ENCODE measurements at regions not wholly inside any gene's neighbourhood (a gene's known extent, or its start where the extent isn't known, plus 50 kb on each side); places are given as distances from the start of the nearest gene placed in this dataset.

- TF ChIP-seq POLR2AphosphoS5 (IDR thresholded peaks at IDR 0.05) = no peak
- TF ChIP-seq EP300 (IDR thresholded peaks at IDR 0.05) = no peak
- TF ChIP-seq CTCF (IDR thresholded peaks at IDR 0.05) = no peak
- TF ChIP-seq POLR2A (IDR thresholded peaks at IDR 0.05) = no peak
- Histone ChIP-seq H3K9me3 (no peaks in the 10 kb centered on the region), H3K36me3 (no peaks in the 10 kb centered on the region), H3K4me3 (no peak overlapping the region), H3K4me1 (peaks cover 0 to 39% (median 16%) of the 10 kb centered on the region in 3 donors), H3K27me3 (no peaks in the 10 kb centered on the region), H3K27ac (no peak overlapping the region)
- no peak for ATAC-seq
Observed at GRCh38 chr17:69959283-69959682, 115.7 kb upstream of the KCNJ16 start.

- H3K4me3 ChIP-seq = no peak overlapping the region
- H3K27ac ChIP-seq = peak overlapping the region in 1 of 4 donors; percentile 78
- H3K27me3 ChIP-seq = no peaks in the 10 kb centered on the region
- peaks cover 0 to 39% (median 16%) of the 10 kb centered on the region in 3 donors for H3K4me1 ChIP-seq
- TF ChIP-seq CTCF (IDR thresholded peaks at IDR 0.05) = no peak
- no peak for TF ChIP-seq EP300 (IDR thresholded peaks at IDR 0.05)
- ATAC-seq = no peak
- H3K36me3 ChIP-seq = no peaks in the 10 kb centered on the region
- H3K9me3 ChIP-seq = peaks cover 0 to 10% (median 0%) of the 10 kb centered on the region in 3 donors
Observed at GRCh38 chr17:69960755-69961154, 114.3 kb upstream of the KCNJ16 start.

DNA sequence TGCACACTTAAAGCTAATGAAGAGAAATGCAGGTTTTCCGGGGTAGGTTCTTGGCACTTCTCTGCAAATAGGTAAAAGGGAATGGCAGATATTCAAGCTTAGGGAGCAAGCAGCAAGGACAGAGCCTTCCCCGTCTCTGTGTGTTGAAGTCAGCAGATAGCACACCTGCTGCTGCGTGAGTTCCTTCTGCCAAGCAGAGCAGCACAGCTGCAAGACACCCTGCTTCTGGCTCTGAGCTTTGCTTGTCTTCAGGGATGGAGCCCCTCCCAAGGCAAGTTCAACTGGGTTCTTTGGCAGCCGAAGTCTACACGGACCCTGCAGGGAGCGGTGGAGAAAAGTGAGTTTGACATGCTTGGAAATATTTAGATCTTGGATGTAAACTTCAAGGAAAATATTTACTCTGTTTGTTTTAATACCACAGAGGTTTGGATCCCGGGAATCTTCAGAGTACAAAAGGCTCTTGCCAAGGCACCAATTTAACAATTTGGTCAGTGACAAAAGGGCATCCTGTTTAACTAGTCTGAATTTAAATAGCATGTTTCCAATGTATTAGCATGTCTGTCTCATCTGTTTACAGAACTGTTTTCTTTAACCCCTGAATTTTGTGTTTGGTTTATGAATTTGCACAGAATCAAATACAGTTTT, 113.4 kb upstream of the KCNJ16 start:
- peaks cover 0 to 11% (median 0%) of the 10 kb centered on the region in 3 donors for H3K9me3 ChIP-seq
- no peak for TF ChIP-seq POLR2AphosphoS5 (IDR thresholded peaks at IDR 0.05)
- TF ChIP-seq EP300 (IDR thresholded peaks at IDR 0.05) = no peak
- TF ChIP-seq POLR2A (IDR thresholded peaks at IDR 0.05) = no peak
- no peak for TF ChIP-seq CTCF (IDR thresholded peaks at IDR 0.05)
- H3K4me3 ChIP-seq = peak overlapping the region in 1 of 2 donors; percentile 19
- peaks cover 0 to 39% (median 16%) of the 10 kb centered on the region in 3 donors for H3K4me1 ChIP-seq
- peak overlapping the region in 3 of 4 donors; percentile 11 to 78 (median 76) for H3K27ac ChIP-seq
- no peaks in the 10 kb centered on the region for H3K36me3 ChIP-seq
- WGBS, 2 donors (ENCODE audit: low coverage in 1 of 2) = 10 to 37% methylated on average over 4 to 5 of the region's 7 CpGs
- H3K27me3 ChIP-seq = no peaks in the 10 kb centered on the region
- ATAC-seq = peak; percentile 39

GRCh38 chr17:69962436-69962995, 112.5 kb upstream of the KCNJ16 start:
- Histone ChIP-seq H3K4me3 (no peak overlapping the region), H3K27me3 (no peaks in the 10 kb centered on the region), H3K36me3 (no peaks in the 10 kb centered on the region), H3K9me3 (peaks cover 0 to 11% (median 0%) of the 10 kb centered on the region in 3 donors), H3K4me1 (peaks cover 0 to 39% (median 16%) of the 10 kb centered on the region in 3 donors), H3K27ac (peak overlapping the region in 3 of 4 donors; percentile 11 to 78 (median 76))
- TF ChIP-seq POLR2AphosphoS5 (IDR thresholded peaks at IDR 0.05) (no peak), CTCF (IDR thresholded peaks at IDR 0.05) (no peak), EP300 (IDR thresholded peaks at IDR 0.05) (no peak), POLR2A (IDR thresholded peaks at IDR 0.05) (no peak)
- 51 to 54% methylated on average over 2 of the region's 2 CpGs for WGBS, 2 donors (ENCODE audit: low coverage in 1 of 2)
- no peak for ATAC-seq

- no peak overlapping the region for H3K27ac ChIP-seq
- no peak for ATAC-seq
- TF ChIP-seq CTCF (IDR thresholded peaks at IDR 0.05) (no peak), EP300 (IDR thresholded peaks at IDR 0.05) (no peak), POLR2AphosphoS5 (IDR thresholded peaks at IDR 0.05) (no peak), POLR2A (IDR thresholded peaks at IDR 0.05) (no peak)
- H3K36me3 ChIP-seq = no peaks in the 10 kb centered on the region
- H3K4me3 ChIP-seq = no peak overlapping the region
- peaks cover 0 to 11% (median 0%) of the 10 kb centered on the region in 3 donors for H3K9me3 ChIP-seq
- 32 to 36% methylated on average over 2 to 3 of the region's 3 CpGs for WGBS, 2 donors (ENCODE audit: low coverage in 1 of 2)
- no peaks in the 10 kb centered on the region for H3K27me3 ChIP-seq
- no peaks in the 10 kb centered on the region for H3K4me1 ChIP-seq
Observed at GRCh38 chr17:69967910-69968411, 107.1 kb upstream of the KCNJ16 start.

All from gastroesophageal sphincter (tissue), 4 donors.